HEK293 (cell line): ENCODE measurements at regions not wholly inside any gene's neighbourhood (a gene's known extent, or its start where the extent isn't known, plus 50 kb on each side); places are given as distances from the start of the nearest gene placed in this dataset.
"Not testable (repeated sequence)": the region's sequence is repeated elsewhere in the genome, so short reads cannot be mapped to it uniquely, and the experiment has no call there.

Source experiments
- CTCF ChIA-PET: fragments of 350-600 bp; formaldehyde crosslinking; extraction: SDS; loops from one replicate; lab custom pipeline; 2021; ENCODE audit warnings: antibody characterized with exemption; lab: Yijun Ruan, JAX
- POLR2A ChIA-PET: fragments of 300-600 bp; formaldehyde crosslinking; extraction: SDS; loops from one replicate; lab custom pipeline; 2020; ENCODE audit warnings: antibody characterized with exemption, inconsistent platforms; lab: Yijun Ruan, JAX
- H3K27ac ChIP-seq: fragments of 200-500 bp; sonication (Bioruptor generic); 2 replicates; pipeline ENCODE4 v1.5.1; 2014; ENCODE audit warnings: low read depth, low read length, control low read depth, inconsistent platforms; ENCODE audit errors: extremely low read depth
- H3K36me3 ChIP-seq, 2 experiments: fragments of 200-500 bp in 1 of 2; sonication (Bioruptor generic) in 1 of 2; 1 replicate in 1 of 2; 2 replicates in 1 of 2; pipeline ENCODE4 v1.5.1; 2014 to 2017; ENCODE audit warnings: inconsistent platforms in 2 of 2, low read length in 2 of 2; ENCODE audit not compliant: control insufficient read depth in 2 of 2, insufficient read depth in 1 of 2
- H3K4me1 ChIP-seq: fragments of 200-500 bp; sonication (Bioruptor generic); 2 replicates; pipeline ENCODE4 v1.5.1; 2014; ENCODE audit warnings: mild to moderate bottlenecking, low read length, inconsistent platforms; ENCODE audit not compliant: control insufficient read depth, insufficient read depth
- H3K4me3 ChIP-seq: 2 replicates; pipeline ENCODE4 v1.5.1; 2011; ENCODE audit warnings: low read depth, mild to moderate bottlenecking, control low read depth, low read length, moderate library complexity
- H3K9me3 ChIP-seq: fragments of 200-500 bp; sonication (Bioruptor generic); 2 replicates; pipeline ENCODE4 v1.5.1; 2014; ENCODE audit warnings: low read depth, low read length, inconsistent platforms; ENCODE audit not compliant: control insufficient read depth, insufficient read depth
- EGR2 ChIP-seq: fragments of 450-650 bp; formaldehyde crosslinking; IDR thresholded peaks from 2 replicates; pipeline ENCODE4 v1.5.1; 2016; ENCODE audit warnings: low read depth, missing biosample characterization, missing genetic modification characterization
- HIC1 ChIP-seq: fragments of 450-650 bp; formaldehyde crosslinking; IDR thresholded peaks from 2 replicates; pipeline ENCODE4 v1.5.1; 2016; ENCODE audit warnings: missing biosample characterization, missing genetic modification characterization
- KLF10 ChIP-seq: fragments of 450-650 bp; IDR thresholded peaks from 2 replicates; pipeline ENCODE4 v1.5.1; 2018; ENCODE audit warnings: missing biosample characterization, mild to moderate bottlenecking, missing genetic modification characterization
- KLF8 ChIP-seq: fragments of 450-650 bp; formaldehyde crosslinking; IDR thresholded peaks from 2 replicates; pipeline ENCODE4 v1.5.1; 2016; ENCODE audit warnings: missing biosample characterization, missing genetic modification characterization
- PRDM1 ChIP-seq: fragments of 450-650 bp; formaldehyde crosslinking; IDR thresholded peaks from 2 replicates; pipeline ENCODE4; 2016; ENCODE audit warnings: missing biosample characterization, missing genetic modification characterization
- TRIM28 ChIP-seq: IDR thresholded peaks from 2 replicates; pipeline ENCODE4 v1.6.1; 2011; ENCODE audit warnings: low read length, control low read depth, borderline replicate concordance
- ZBTB1 ChIP-seq: fragments of 450-650 bp; formaldehyde crosslinking; IDR thresholded peaks from 2 replicates; pipeline ENCODE4 v1.5.1; 2016; ENCODE audit warnings: missing biosample characterization, missing genetic modification characterization
- ZNF114 ChIP-seq: fragments of 450-650 bp; formaldehyde crosslinking; IDR thresholded peaks from 2 replicates; pipeline ENCODE4 v1.5.0; 2017; ENCODE audit warnings: missing biosample characterization, missing genetic modification characterization
- ZNF16 ChIP-seq: fragments of 450-650 bp; formaldehyde crosslinking; IDR thresholded peaks from 2 replicates; pipeline ENCODE4 v1.5.1; 2016; ENCODE audit warnings: low read depth, missing biosample characterization, missing genetic modification characterization
- ZNF221 ChIP-seq: fragments of 450-650 bp; formaldehyde crosslinking; IDR thresholded peaks from 2 replicates; pipeline ENCODE4 v1.5.1; 2017; ENCODE audit warnings: missing biosample characterization, missing genetic modification characterization, borderline replicate concordance
- ZNF23 ChIP-seq: fragments of 450-650 bp; formaldehyde crosslinking; IDR thresholded peaks from 2 replicates; pipeline ENCODE4 v1.5.1; 2016; ENCODE audit warnings: missing biosample characterization, missing genetic modification characterization, borderline replicate concordance
- ZNF248 ChIP-seq: fragments of 450-650 bp; formaldehyde crosslinking; IDR thresholded peaks from 2 replicates; pipeline ENCODE4 v1.5.1; 2017; ENCODE audit warnings: missing biosample characterization, missing genetic modification characterization
- ZNF394 ChIP-seq: fragments of 450-650 bp; formaldehyde crosslinking; IDR thresholded peaks from 2 replicates; pipeline ENCODE4 v1.5.1; 2016; ENCODE audit warnings: missing biosample characterization, missing genetic modification characterization, mild to moderate bottlenecking, moderate library complexity, borderline replicate concordance
- ZNF423 ChIP-seq: fragments of 450-650 bp; formaldehyde crosslinking; IDR thresholded peaks from 2 replicates; pipeline ENCODE4 v1.5.1; 2016; ENCODE audit warnings: missing biosample characterization, missing genetic modification characterization
- ZNF529 ChIP-seq: fragments of 450-650 bp; formaldehyde crosslinking; IDR thresholded peaks from 2 replicates; pipeline ENCODE4 v1.5.1; 2017; ENCODE audit warnings: missing genetic modification characterization, missing biosample characterization; ENCODE audit not compliant: insufficient replicate concordance
- ZNF596 ChIP-seq: fragments of 450-650 bp; IDR thresholded peaks from 2 replicates; pipeline ENCODE4 v1.5.0; 2018; ENCODE audit warnings: missing biosample characterization, mild to moderate bottlenecking, missing genetic modification characterization, moderate library complexity
- ZNF658 ChIP-seq: fragments of 450-650 bp; formaldehyde crosslinking; IDR thresholded peaks from 2 replicates; pipeline ENCODE4; 2016; ENCODE audit warnings: missing biosample characterization, missing genetic modification characterization
- ZNF701 ChIP-seq: fragments of 450-650 bp; formaldehyde crosslinking; IDR thresholded peaks from 2 replicates; pipeline ENCODE4 v1.5.1; 2016; ENCODE audit warnings: missing biosample characterization, missing genetic modification characterization
- ZNF768 ChIP-seq: fragments of 450-650 bp; formaldehyde crosslinking; IDR thresholded peaks from 2 replicates; pipeline ENCODE4 v1.5.1; 2018; ENCODE audit warnings: missing biosample characterization, mild to moderate bottlenecking, missing genetic modification characterization
- ZNF830 ChIP-seq: fragments of 450-650 bp; IDR thresholded peaks from 2 replicates; pipeline ENCODE4 v1.5.0; 2018; ENCODE audit warnings: missing biosample characterization, missing genetic modification characterization, low read depth, mild to moderate bottlenecking, moderate library complexity
- TF ChIP-seq, protein P1 (sequence below): fragments of 450-650 bp; formaldehyde crosslinking; IDR thresholded peaks from 2 replicates; pipeline ENCODE4 v1.5.1; 2016; ENCODE audit warnings: missing biosample characterization, missing genetic modification characterization

DNA sequence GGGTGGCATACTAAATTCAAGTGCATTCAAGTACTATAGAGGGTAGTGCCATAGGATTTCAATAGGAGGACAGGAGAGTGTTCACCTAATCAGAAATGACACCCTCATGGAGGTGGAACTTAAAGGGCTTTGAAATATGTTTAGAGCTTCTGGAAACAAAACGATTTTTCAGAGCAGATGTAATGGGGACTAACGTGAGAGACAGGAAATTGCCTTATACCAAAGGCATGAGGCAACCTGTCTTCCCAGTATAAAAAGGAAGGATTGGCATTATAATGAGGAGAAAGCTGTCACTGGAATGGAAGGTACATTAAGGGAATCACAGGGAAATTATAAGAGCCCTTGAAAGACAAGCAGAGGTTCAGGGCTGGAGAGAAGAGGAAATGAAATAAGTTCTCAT lies 116.3 kb upstream of the PNPLA4 start (continued):
- TF ChIP-seq HIC1 (tag by site-specific recombination): no peak

GRCh38 chrX:8043121-8043520 lies 115.9 kb upstream of the PNPLA4 start:
- CTCF ChIA-PET: interaction anchor here (0.6 kb wide), 1 partner anchor 35 kb away, joined by 3 read pairs; no protein-coding TSS in a partner anchor

GRCh38 chrX:8042304-8042703 lies 115.1 kb upstream of the PNPLA4 start:
- no peak overlapping the region for H3K27ac ChIP-seq
- peak; percentile 57; the same call in 1 of the 2 replicates for TF ChIP-seq TRIM28
- no peak for TF ChIP-seq ZNF16
- TF ChIP-seq, all 188 proteins: peak for 1

More at GRCh38 chrX:8043121-8043520, 115.9 kb upstream of the PNPLA4 start:
- Histone ChIP-seq H3K9me3 (no peaks in the 10 kb centered on the region), H3K4me1 (no peaks in the 10 kb centered on the region), H3K27ac (no peak overlapping the region), H3K36me3 (no peaks in the 10 kb centered on the region), H3K4me3 (no peak overlapping the region)
- POLR2A ChIA-PET: no interaction called here
- TF ChIP-seq KLF10 (tag by site-specific recombination) (no peak), ZNF596 (tag by site-specific recombination) (no peak), ZNF114 (tag by site-specific recombination) (no peak), ZNF529 (no peak), ZBTB1 (no peak), PRDM1 (tag by site-specific recombination) (no peak), ZNF394 (tag by site-specific recombination) (no peak), ZNF221 (tag by site-specific recombination) (no peak), ZNF658 (tag by site-specific recombination) (no peak), ZNF768 (tag by site-specific recombination) (no peak), TRIM28 (no peak), ZNF248 (no peak), ZNF701 (no peak), ZNF830 (tag by site-specific recombination) (no peak), ZNF23 (tag by site-specific recombination) (no peak), ZNF423 (tag by site-specific recombination) (no peak), EGR2 (no peak), KLF8 (no peak)
- TF ChIP-seq, protein P1, sequence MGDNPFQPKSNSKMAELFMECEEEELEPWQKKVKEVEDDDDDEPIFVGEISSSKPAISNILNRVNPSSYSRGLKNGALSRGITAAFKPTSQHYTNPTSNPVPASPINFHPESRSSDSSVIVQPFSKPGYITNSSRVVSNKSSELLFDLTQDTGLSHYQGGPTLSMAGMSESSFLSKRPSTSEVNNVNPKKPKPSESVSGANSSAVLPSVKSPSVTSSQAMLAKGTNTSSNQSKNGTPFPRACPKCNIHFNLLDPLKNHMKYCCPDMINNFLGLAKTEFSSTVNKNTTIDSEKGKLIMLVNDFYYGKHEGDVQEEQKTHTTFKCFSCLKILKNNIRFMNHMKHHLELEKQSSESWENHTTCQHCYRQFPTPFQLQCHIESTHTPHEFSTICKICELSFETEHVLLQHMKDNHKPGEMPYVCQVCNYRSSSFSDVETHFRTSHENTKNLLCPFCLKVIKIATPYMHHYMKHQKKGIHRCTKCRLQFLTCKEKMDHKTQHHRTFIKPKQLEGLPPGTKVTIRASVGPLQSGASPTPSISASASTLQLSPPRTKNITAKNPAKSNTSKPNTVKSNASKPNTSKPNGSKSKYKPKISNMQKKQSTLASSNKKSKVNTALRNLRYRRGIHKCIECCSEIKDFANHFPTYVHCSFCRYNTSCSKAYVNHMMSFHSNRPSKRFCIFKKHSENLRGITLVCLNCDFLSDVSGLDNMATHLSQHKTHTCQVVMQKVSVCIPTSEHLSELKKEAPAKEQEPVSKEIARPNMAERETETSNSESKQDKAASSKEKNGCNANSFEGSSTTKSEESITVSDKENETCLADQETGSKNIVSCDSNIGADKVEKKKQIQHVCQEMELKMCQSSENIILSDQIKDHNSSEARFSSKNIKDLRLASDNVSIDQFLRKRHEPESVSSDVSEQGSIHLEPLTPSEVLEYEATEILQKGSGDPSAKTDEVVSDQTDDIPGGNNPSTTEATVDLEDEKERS (tag by site-specific recombination): no peak

DNA sequence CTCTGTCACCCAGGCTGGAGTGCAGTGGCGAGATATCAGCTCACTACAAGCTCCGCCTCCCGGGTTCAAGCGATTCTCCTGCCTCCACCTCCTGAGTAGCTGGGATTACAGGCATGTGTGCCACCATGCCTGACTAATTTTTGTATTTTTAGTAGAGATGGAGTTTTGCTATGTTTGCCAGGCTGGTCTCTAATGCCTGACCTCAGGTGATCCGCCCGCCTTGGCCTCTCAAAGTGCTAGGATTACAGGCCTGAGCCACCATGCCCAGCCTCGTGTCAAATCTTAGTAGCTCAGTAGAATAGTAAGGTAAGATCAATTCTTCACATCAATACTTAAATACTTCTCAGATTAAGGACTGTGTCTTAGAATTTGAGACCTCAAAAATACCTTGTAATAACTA lies 112.5 kb upstream of the PNPLA4 start:
- H3K36me3 ChIP-seq, POLR2A ChIA-PET, H3K4me3 ChIP-seq, H3K4me1 ChIP-seq, H3K27ac ChIP-seq, H3K9me3 ChIP-seq: not testable (repeated sequence)
- CTCF ChIA-PET: interaction anchor here (0.6 to 1.1 kb wide), 2 partner anchors 23 to 391 kb away, joined by 4 to 5 read pairs; no protein-coding TSS in a partner anchor

More at GRCh38 chrX:8042304-8042703, 115.1 kb upstream of the PNPLA4 start:
- Histone ChIP-seq H3K36me3 (no peaks in the 10 kb centered on the region), H3K9me3 (no peaks in the 10 kb centered on the region), H3K4me1 (no peaks in the 10 kb centered on the region), H3K4me3 (no peak overlapping the region)
- ChIA-PET POLR2A (no interaction called here), CTCF (no interaction called here)
